ENCODE measurements at regions not wholly inside any gene's neighbourhood (a gene's known extent, or its start where the extent isn't known, plus 50 kb on each side); places are given as distances from the start of the nearest gene placed in this dataset.
"Not testable (repeated sequence)": the region's sequence is repeated elsewhere in the genome, so short reads cannot be mapped to it uniquely, and the experiment has no call there.

DNA sequence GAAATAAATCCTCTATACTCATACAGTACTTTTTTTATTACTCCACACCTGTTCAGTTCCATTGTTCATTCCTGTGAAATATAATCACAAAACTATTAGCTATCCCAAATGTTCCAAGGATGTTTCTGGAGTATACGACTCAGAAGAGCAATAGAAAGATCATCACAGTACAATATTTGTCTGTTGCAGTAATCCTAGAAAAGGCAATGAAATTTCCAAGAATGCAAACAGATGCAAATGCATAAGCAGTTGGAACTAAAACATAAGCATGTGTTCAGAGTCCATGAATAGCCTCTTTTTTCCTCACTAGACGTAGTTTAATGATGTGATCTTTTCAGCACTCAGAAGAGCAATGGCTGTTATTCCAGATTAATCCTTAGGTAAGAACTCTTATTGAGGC, 55.2 kb downstream of the RTL3 start:
- DNase-seq, result peak; percentile 1

DNA sequence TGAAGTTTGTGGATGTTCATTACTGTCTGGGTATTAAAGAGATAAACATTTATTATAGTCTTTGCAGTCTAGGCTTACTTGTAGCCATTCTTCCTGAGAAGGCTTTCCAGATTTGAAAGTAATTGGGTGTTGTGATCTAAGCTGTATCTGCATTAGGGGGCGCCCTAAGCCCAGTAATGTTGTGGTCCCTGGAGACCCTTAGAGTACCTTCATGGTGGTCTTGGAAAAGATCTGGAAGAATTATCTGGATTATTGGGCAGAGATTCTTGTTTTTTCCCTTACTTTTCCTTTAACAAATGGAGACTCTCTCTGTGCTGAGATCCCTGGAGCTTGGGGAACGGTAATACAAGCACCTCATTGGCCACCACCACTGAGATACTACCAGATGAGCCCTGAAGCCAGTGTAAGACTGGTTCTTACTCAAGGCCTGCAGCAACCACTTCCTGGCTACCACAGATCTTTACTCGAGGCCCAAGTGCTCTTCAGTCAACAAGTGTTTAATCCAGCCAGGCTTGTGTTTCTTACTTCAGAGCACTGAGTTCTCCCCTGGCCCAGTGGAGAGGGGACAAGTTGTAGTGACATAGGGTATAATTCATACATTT, 63.1 kb downstream of the RTL3 start:
- DNase-seq, result peak; percentile 36

DNA sequence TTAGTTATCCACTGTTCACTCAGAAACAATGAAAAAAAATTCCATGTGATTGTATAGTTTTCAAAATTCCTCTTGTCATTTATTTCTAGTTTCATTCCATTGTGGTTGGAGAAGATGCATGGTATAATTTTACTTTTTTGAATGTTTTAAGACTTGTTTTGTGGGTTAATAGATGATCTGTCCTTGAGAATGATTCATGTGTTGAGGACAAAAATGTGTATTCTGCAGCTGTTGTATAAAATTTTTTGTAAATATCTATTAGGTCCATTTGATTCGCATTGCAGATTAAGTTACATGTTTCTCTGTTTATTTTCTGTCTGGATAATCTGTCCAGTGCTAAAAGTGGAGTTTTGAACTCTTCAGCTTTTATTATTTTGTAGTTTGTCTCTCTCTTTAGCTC, 65.4 kb downstream of the RTL3 start:
- DNase-seq, result no peak

DNA sequence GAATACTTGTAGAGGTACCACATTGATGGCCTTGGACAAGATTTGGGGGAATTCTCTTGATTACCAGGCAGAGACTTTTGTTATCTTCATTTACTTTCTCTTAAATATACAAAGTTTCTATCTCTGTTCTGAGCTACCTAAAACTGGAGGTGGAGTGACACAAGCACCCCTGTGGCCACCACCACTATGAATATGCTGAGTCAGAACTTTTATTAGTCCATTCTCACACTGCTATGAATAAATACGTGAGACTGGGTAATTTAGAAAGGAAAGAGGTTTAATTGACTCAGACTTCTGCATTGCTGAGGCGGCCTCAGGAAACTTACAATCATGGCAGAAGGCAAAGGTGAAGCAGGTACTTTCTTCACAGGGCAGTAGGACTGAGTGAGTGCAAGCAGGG, 67.1 kb downstream of the RTL3 start:
- no peak for DNase-seq

DNA sequence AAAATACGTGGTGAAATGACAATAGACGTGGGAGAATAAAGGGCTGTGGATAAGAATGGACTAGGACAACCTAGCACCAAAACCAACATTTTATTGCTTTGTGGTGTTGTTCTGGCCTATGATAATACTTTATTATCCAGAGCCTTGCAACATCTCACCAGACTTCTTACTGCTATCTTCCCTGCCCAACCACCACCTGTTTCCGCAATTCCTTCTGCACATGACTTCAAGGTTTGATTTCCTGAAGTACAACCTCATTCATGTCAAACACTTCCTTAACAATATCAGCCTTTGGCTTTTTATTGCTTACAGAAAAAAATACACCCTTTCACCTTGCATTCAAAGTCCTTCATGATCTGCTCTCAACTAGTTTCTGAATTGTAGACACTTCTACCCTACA, 84.8 kb downstream of the RTL3 start:
- no peak for DNase-seq

DNA sequence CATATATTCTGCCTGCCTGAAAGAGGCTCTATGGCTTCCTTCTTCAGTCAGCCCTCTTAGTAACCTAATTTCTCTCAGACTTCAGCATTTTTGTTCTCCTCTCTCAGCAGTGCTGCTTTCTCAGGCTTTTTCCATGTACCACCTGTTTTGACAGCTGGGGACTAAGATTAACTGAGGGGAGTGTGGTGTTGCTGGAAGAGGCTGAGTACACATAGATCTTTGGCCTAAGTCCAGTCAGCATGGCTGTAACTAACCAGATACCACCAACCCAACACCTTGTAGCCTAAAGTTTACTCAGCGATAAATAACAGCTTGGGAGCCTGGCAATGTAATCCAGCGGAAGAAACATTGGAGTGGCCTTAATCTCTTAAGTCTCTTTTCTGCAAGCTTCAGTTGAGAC, 85.5 kb downstream of the RTL3 start:
- DNase-seq, result peak; percentile 15

DNA sequence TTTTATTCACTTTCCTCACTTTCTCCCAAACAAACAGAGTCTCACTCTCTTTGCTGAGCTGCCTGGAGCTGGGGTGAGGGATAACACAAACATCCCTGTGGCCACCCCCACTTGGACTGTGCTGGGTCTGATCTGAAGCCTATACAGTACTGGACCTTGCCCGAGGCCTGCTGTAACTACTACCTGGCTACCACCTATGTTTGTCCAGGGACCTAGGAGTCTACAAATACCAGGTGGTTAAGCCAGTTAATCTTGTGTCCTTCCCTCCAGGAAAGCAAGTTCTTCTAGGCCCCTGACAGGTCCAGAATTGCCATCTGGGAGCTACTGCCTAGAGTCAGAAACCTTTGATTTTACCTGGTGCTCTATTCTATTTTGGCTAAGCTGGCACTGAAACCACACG, 87.3 kb downstream of the RTL3 start:
- no peak for DNase-seq

DNA sequence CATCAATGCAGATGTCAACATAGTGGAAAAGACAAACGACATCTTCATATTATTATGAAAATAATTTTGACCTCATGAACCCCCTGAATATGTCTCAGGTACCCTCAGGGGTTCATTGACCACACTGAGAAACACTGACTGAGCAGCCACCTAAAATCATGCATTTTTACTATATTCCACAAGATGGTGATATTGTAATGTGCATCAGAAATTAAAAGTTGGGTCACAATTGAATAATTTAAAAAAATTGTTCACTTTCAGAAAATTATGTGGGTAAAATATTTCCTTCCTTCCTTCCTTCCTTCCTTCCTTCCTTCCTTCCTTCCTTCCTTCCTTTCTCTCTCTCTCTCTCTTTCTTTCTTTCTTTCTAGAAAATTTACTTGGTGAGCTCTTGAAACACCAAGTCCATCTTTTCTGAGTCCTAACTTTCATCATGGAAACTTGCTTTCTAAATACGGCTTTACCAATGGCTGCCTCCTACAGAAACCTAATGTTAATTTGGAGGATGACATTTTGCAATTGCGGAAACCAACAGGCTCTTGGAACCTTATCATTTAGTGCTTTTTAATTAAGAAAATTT, 103.6 kb downstream of the RTL3 start:
- peak; percentile 2 for DNase-seq

DNA sequence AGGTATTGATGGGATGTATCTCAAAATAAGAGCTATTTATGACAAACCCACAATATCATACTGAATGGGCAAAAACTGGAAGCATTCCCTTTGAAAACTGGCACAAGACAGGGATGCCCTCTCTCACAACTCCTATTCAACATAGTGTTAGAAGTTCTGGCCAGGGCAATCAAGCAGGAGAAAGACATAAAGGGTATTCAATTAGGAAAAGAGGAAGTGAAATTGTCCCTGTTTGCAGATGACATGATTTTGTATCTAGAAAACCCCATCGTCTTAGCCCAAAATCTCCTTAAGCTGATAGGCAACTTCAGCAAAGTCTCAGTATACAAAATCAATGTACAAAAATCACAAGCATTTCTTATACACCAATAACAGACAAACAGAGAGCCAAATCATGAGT, 106.5 kb downstream of the RTL3 start:
- not testable (repeated sequence) for DNase-seq

DNA sequence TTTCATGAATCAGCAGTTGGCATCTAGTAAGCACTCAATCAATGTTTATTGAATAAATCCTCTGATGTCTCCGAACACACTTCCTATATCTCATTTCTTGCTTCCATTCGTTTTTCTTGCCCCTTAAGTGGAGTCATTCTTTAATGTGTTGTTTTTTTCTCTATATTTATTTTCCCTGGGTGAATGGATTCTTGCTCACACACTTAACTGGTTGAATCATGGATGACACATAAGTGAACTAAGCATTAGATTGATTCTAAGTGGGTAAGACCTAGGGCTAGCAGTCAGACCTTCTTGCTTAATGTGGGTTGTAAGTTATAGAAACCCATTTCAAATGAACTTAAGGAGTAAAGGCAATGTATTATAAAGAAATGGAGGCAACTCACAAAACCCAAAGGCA, 111.1 kb downstream of the RTL3 start:
- no peak for DNase-seq

DNA sequence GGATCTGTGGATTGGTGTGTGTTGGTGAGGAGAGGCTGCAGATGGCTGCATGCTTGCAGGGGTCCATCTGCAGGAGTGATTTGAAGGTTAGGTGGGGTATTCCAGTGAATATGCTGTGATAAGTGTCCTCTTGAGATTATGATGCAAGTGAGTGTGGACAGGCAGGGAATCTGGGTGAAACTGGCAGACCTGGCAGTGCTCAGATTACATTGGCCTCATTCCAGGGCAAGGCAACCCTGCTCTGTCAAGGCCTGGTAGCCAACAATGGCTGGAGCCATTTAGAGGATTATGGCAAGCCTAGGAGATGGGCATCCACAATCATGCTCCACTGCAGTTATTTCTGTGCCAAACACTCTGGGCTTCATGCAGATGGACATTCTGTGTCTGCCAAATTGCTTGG, 113.9 kb downstream of the RTL3 start:
- no peak for DNase-seq

DNA sequence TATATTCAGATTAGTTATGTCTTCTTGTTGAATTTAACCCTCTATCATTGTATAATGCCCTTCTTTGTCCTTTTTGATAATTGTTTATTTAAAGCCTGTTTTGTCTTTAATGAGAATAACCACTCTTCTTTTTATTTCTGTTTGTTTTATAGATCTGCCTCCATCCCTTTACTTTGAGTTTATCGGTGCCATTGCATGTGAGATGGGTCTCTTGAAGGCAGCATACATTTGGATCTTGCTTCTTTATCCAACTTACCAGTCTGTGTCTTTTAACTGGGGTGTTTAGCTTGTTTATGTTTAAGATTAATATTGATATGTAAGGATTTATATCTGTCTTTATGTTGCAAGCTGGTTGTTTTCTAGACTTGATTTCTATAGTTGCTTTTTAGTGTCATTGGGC, 115.8 kb downstream of the RTL3 start:
- no peak for DNase-seq

DNA sequence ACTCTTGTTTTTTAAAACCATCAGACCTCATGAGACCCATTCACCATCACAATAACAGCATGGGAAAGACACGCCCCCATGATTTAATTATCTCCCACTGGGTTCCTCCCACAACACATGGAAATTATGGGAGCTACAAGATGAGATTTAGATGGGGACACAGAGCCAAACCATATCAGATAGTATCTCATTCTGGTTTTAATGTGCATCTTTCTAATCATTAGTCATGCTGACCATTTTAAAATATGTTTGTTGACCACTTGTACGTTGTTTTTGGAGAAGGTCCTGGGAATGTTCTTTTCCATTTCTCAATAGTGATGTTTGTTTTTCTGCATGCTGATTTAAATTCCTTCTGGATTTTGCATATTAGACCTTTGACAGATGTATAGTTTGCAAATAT, 119.0 kb downstream of the RTL3 start:
- DNase-seq, result no peak

DNA sequence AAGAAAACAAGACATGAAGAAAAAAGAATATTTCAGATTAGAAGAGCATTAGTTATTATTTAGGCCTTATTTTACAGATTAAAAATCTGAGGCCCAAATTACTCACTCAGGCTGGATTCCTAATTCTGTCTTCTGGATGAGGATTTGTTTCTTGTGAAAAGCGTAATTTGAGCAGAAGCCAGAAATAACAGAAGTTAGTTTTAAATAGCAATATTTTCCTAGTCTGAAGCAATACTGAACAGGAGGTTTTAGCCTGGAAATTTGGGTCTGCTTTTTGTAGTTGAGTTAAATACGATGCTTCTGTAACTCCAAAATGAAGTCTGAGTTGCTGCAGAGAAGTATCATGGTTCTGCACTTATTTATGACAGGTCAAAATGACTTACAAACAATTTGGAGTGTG, 124.9 kb downstream of the RTL3 start:
- DNase-seq, result no peak

DNA sequence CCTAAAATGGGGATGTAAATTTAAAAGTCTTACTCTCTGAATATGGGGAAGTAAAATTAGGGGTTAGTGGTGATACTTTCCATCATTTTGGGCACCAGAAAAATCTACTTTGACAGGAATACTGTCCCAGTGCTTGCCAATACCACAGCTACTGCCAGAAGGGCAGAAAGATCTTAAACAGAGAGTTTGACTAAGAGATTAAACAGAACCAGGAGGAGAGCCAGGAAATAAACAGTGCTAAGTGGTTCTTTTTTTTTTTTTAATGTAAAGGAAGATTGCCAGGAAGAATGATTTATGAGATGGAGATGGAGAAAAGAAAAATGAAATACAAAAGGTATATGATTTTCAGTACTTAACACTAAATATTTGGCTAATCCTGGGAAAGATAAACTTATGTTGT, 126.8 kb downstream of the RTL3 start:
- DNase-seq, result no peak

DNA sequence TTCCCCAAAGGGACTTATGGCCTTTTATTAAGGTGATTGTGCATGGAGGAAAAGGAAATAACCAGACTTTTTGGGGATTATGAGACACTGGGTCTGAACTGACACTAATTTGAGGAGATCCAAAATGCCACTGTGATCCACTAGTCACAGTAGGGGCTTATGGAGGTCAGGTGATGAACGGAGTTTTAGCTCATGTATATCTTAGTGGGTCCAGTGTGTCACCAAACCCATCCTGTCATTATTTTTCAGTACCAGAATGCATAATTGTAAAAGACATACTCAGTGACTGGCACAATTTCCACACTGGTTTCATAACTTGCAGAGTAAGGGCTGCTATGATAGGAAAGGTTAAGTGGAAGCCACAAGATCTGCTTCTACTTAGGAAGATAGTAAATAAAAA, 131.3 kb downstream of the RTL3 start:
- no peak for DNase-seq

DNA sequence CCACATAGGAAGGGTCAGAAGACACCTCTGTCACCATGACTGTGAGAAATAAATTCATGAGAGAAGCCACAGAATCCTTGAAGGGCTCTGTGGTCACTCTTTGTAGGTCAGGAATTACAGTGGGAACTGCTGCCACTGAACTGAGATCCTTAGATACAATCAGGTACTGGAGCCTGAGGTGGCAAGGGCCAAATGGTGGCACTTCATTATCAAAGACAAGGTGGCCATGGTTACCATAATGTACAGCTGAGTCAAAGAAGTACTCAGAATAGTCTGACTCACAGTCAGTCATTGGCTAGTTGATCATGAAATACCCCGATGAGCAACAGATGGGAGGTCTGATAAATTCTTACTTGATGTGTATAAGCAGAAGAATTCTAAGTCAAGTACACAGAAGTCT, 131.9 kb downstream of the RTL3 start:
- no peak for DNase-seq

DNA sequence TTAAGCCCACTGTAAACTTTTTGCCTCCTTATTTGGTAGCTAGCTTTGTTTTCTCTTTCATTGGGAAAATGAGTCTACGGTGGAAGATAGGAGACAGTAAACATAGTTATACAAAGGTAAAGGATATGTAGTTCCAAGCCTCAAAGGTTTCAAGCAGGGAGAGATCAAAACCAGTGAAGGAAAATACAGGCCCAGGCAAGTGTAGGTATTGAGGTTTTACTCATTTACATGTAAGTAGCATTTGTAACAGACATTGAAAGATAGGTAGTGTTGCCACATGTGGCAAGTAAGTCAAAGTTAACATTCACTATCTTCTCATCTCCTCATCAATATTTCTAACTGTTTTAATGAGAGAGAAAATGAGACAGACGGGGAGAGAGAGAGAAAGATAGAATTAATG, 136.5 kb downstream of the RTL3 start:
- DNase-seq, result no peak

DNA sequence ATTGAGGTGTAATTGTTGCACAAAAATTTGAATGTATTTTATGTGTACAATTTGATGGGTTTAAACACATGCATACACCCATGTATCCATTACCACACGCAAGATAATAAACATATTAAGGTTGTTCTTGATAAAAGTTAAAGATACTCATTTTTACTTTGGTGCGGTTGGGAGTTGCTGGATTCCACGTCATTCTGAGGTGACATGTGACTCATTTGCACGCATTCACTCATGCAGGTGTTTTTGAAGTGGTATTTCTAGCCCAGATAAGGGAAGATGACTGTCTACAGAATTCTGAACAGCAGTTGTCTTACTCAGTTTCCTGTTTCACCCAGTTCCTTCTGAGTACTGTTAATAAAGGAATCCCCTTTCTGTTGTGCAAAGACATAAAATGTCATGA, 142.0 kb downstream of the RTL3 start:
- no peak for DNase-seq

DNA sequence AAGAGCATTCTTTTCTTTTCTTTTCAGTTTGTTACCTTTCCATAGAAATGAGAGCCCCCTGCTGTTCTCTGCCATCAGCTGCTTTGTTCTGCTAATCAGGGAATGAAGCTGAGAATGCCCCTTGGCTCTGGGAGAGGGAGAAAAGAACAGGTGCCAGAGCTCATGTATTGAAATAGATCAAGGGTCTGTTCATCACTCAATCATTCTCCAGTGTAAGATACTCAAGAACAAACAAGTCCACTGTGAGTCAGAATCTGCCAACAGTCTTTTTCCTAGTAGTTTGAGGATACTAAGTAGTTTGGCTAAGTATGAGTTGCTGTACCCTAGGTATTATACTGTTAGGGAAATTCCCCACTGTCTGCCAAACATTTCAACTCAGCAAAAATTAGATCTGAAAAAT, 144.3 kb downstream of the RTL3 start:
- DNase-seq, result peak; percentile 5

DNA sequence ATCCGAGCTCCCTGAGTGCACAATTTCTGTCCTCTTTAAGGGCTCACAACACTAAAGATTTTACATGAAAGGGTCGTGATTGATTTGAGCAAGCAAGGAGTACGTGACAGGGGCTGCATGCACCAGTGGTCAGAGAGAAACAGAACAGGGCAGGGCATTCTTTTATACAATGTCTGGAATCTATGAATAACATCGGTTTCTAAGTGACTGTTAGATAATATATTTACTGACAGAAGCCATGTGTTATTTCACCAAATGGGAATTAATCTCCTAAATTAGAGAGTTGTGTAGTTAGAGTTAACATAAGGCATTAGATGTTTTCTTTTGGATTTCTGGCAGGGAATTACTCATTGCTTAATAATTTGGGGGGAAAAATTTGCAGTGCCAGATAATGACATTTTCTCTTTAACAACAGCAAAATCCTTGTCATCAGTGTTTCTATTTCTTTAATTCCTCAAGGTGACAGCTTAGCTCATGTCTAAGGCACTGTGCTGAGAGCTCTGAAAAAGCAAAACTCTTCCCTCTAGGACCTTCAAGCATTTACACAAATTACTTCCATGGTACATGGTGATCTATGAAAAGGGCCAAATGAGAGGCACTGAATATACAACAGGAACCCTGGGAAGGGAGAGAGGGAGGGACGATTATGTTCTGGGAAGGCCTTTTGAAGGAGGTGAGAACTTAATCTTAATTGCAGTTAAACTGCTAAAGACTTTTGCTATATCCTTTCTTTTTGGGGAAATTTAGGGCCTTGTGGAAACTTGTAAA, 145.0 kb downstream of the RTL3 start:
- DNase-seq, result peak; percentile 1

DNA sequence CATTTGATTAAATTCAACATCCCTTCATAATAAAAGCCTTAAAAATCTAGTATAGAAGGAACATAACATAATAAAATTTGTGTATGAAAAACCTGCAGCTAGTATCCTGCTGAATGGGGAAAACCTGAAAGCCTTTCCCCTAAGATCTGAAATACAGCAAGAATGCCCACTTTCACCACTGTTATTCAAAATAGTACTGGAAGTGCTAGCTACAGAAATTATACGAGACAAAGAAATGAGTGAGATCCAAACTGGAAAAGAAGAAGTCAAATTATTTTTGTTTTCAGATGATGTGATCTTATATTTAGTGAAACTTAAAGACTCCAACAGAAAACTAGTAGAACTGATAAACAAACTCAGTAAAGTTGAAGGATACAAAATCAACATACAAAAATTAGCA, 152.9 kb downstream of the RTL3 start:
- DNase-seq, result no peak

DNA sequence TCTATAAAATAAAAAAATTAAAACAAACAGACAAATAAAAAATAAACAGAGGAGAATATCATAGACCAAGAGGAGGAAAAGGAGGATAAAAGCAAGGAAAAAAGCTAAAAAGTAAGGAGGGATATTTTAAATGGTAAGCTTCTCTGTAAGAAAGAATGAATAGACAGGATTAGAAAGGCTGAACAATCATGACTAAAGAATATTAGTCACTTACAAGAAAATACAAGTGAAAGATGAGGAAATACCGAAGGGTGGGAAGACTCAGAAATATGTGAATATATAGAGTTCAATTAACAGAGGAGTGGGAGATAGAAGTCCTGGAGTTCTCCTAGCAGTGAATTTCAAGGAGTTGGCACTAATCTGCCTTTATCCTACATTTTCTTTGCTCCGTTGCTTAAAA, 162.6 kb downstream of the RTL3 start:
- DNase-seq, result no peak

DNA sequence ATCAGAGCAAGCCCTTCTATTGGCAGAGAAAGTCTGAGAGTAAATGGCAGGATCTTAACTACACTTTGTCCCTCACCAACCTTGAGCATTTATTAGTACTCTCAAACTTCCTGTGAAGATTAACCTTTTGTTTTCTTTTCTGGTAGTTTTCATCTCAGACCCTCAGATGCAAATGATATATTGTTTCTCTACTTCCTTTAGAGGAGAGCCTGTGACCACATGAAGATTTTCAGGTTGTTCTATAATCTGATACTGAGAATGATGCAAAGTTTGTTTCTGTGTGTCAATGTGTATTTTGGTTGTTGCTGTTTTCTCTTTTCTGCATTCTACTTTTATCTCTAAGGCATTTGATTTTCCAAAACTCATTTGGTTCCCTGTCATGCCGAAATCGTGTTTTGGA, 165.8 kb upstream of the CYSLTR1 start:
- no peak for DNase-seq

DNA sequence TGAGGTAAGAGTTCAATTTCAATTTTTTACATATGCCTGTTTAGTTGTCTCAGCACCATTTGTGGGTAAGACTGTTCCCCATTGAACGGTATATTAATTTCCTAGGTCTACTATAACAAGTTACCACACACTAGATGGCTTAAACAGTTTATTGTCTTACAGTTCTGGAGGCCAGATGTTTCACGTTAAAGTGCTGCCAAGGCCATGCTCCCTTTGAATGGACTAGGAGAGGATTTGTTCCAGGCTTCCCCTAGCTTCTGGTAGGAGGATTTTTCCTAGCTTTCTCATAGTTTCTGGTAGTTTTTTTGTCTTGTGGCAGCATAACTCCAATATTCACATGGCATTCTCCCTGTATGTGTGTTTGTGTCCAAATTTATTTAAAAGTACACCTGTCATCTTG, 149.3 kb upstream of the CYSLTR1 start:
- DNase-seq, result no peak

Data from eye (tissue), 1 donor.